PC-3 (cell line): ENCODE measurements at regions not wholly inside any gene's neighbourhood (a gene's known extent, or its start where the extent isn't known, plus 50 kb on each side); places are given as distances from the start of the nearest gene placed in this dataset.
"Not testable (repeated sequence)": the region's sequence is repeated elsewhere in the genome, so short reads cannot be mapped to it uniquely, and the experiment has no call there.

Experiments
- ATAC-seq: fragments of 200-7000 bp; cut with Tn5 transposase; 2 replicates; pipeline ENCODE4 v1.9.1; 2020; ENCODE audit warnings: mild to moderate bottlenecking, moderate library complexity
- BruUV-seq: library from RNA; stranded (reverse); fragments of 400-500 nt; replicated peaks from 2 replicates; lab custom pipeline; 2021; lab: Mats Ljungman, UMichigan
- CTCF ChIA-PET: fragments of 300-600 bp; sonication (Branson Sonifier 250); formaldehyde crosslinking; loops from one replicate; lab custom pipeline; 2022; ENCODE audit warnings: antibody characterized with exemption; lab: Charles Lee
- POLR2A ChIA-PET: fragments of 300-600 bp; sonication (Branson Sonifier 250); formaldehyde crosslinking; loops from one replicate; lab custom pipeline; 2022; ENCODE audit warnings: antibody characterized with exemption; ENCODE audit not compliant: unreplicated experiment; lab: Charles Lee
- DNase-seq: peaks from one replicate; pipeline ENCODE4 v3.0.0-alpha.2; 2015
- H2AFZ ChIP-seq: fragments of 300-600 bp; sonication (generic); 2 replicates; pipeline ENCODE4 v1.6.0; 2016; ENCODE audit warnings: antibody characterized with exemption, low read length
- H3F3A ChIP-seq: fragments of 300-600 bp; sonication (generic); one replicate; pipeline ENCODE4 v1.6.0; 2017; ENCODE audit warnings: antibody characterized with exemption, low read length, control low read depth, mild to moderate bottlenecking; ENCODE audit not compliant: unreplicated experiment
- H3K27ac ChIP-seq: fragments of 300-600 bp; sonication (generic); 2 replicates; pipeline ENCODE4 v1.5.1; 2016; ENCODE audit warnings: mild to moderate bottlenecking, low read length
- H3K27me3 ChIP-seq: fragments of 300-600 bp; sonication (generic); 2 replicates; pipeline ENCODE4 v1.6.1; 2016; ENCODE audit warnings: low read length, mixed read lengths
- H3K36me3 ChIP-seq: fragments of 300-600 bp; sonication (generic); 2 replicates; pipeline ENCODE4 v1.6.1; 2016; ENCODE audit warnings: low read depth, mixed run types, low read length, mixed read lengths
- H3K4me1 ChIP-seq: fragments of 300-600 bp; sonication (generic); 2 replicates; pipeline ENCODE4 v1.5.1; 2016; ENCODE audit warnings: low read length; ENCODE audit not compliant: insufficient read depth
- H3K4me2 ChIP-seq: fragments of 300-600 bp; sonication (generic); 2 replicates; pipeline ENCODE4 v1.6.0; 2016; ENCODE audit warnings: low read length
- H3K4me3 ChIP-seq: fragments of 300-600 bp; sonication (generic); 2 replicates; pipeline ENCODE4 v1.5.1; 2016; ENCODE audit warnings: mild to moderate bottlenecking, low read length, mixed read lengths
- H3K79me2 ChIP-seq: fragments of 300-600 bp; sonication (generic); 2 replicates; pipeline ENCODE4 v1.6.1; 2017; ENCODE audit warnings: low read length, mixed read lengths
- H3K9ac ChIP-seq: fragments of 300-600 bp; sonication (generic); 2 replicates; pipeline ENCODE4 v1.6.0; 2016; ENCODE audit warnings: mild to moderate bottlenecking, low read length
- H3K9me2 ChIP-seq: fragments of 300-600 bp; sonication (generic); replicated peaks from 2 replicates; pipeline ENCODE4 v1.6.1; 2016; ENCODE audit warnings: mixed run types, low read length, mixed read lengths
- H3K9me3 ChIP-seq: fragments of 300-600 bp; sonication (generic); 2 replicates; pipeline ENCODE4 v1.6.1; 2016; ENCODE audit warnings: low read length, mixed read lengths
- H4K20me1 ChIP-seq: fragments of 300-600 bp; sonication (generic); 2 replicates; pipeline ENCODE4 v1.6.1; 2016; ENCODE audit warnings: low read length, mixed read lengths
- EZH2 ChIP-seq: fragments of 300-600 bp; sonication (generic); IDR thresholded peaks from one replicate; pipeline ENCODE4 v1.6.1; 2017; ENCODE audit warnings: antibody characterized with exemption, mild to moderate bottlenecking, low read length; ENCODE audit not compliant: unreplicated experiment
- EZH2phosphoT487 ChIP-seq: fragments of 300-600 bp; sonication (generic); IDR thresholded peaks from 2 replicates; pipeline ENCODE4 v1.6.1; 2018; ENCODE audit warnings: mild to moderate bottlenecking, antibody characterized with exemption, low read length, borderline replicate concordance
- intact Hi-C: fragments of 100-400 bp; cut with micrococcal nuclease; formaldehyde crosslinking; loops from 2 replicates; pipeline ENCODE4 v1.9.0; 2023
- TF ChIP-seq, protein P1 (sequence below): fragments of 300-600 bp; sonication (generic); conservative IDR thresholded peaks from 2 replicates; pipeline ENCODE4 v1.5.1; 2017; ENCODE audit warnings: antibody characterized with exemption, low read depth, mild to moderate bottlenecking, low read length

DNA sequence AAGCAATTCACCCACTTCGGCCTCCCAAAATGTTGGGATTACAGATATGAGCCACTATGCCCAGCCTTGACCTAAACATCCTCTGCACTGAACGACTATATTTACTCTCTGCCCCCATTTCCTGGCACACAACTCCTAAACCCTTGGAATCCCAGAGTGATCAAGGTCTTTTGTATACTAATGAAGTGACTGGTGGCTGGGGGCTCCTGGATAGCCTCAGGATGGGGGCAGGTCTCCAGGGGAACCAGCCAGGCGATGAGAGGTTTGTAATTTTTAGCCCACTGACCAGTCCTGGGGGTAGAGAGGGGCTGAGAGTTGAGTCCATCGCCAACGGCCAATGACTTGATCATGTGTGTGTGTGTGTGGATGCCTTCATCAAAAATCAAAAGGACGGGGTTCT is 71.1 kb downstream of the FAM50B start:
- H3K79me2 ChIP-seq = no peaks in the 10 kb centered on the region
- no peaks in the 10 kb centered on the region for H3K4me1 ChIP-seq
- H3K27me3 ChIP-seq = no peaks in the 10 kb centered on the region
- BruUV-seq = no TSS peak
- H2AFZ ChIP-seq = no peak overlapping the region
- ChIA-PET POLR2A (no interaction called here), CTCF (no interaction called here)
- no peaks in the 10 kb centered on the region for H3F3A ChIP-seq
- no peaks in the 10 kb centered on the region for H4K20me1 ChIP-seq
- DNase-seq (no peak), ATAC-seq (no peak)
- H3K4me3 ChIP-seq = no peak overlapping the region
- H3K9me3 ChIP-seq = no peaks in the 10 kb centered on the region
- H3K36me3 ChIP-seq = no peaks in the 10 kb centered on the region
- no peak overlapping the region for H3K4me2 ChIP-seq
- no peaks in the 10 kb centered on the region for H3K9me2 ChIP-seq
- TF ChIP-seq, protein P1, sequence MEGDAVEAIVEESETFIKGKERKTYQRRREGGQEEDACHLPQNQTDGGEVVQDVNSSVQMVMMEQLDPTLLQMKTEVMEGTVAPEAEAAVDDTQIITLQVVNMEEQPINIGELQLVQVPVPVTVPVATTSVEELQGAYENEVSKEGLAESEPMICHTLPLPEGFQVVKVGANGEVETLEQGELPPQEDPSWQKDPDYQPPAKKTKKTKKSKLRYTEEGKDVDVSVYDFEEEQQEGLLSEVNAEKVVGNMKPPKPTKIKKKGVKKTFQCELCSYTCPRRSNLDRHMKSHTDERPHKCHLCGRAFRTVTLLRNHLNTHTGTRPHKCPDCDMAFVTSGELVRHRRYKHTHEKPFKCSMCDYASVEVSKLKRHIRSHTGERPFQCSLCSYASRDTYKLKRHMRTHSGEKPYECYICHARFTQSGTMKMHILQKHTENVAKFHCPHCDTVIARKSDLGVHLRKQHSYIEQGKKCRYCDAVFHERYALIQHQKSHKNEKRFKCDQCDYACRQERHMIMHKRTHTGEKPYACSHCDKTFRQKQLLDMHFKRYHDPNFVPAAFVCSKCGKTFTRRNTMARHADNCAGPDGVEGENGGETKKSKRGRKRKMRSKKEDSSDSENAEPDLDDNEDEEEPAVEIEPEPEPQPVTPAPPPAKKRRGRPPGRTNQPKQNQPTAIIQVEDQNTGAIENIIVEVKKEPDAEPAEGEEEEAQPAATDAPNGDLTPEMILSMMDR = no peak
- no peak overlapping the region for H3K27ac ChIP-seq
- H3K9ac ChIP-seq = no peak overlapping the region
- intact Hi-C loops = no loop called here

DNA sequence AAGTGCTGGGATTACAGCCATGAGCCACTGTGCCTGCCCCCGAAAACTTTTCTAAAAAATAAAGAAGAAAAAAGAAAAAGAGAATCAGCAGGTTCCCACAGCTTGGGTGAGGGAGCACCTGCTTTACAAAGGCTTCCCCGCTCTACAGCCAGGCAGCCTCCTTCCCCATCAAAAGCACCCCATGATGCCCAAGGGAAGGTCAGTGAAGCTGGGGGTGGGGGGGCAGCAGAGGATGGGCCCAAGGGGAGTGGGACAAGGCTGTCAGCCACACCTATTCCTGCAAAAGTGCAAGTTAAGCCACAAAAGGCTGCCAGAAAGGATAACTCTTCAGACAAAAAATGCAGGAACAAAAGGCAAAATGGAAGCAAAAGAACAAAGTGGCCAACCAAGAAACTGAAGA is 72.5 kb downstream of the FAM50B start:
- Histone ChIP-seq H3F3A (no peaks in the 10 kb centered on the region), H3K9ac (no peak overlapping the region), H3K4me3 (no peak overlapping the region), H3K9me2 (no peaks in the 10 kb centered on the region), H3K9me3 (no peaks in the 10 kb centered on the region), H4K20me1 (no peaks in the 10 kb centered on the region), H3K27me3 (no peaks in the 10 kb centered on the region), H3K4me1 (no peaks in the 10 kb centered on the region), H2AFZ (no peak overlapping the region), H3K4me2 (no peak overlapping the region), H3K79me2 (no peaks in the 10 kb centered on the region), H3K27ac (no peak overlapping the region), H3K36me3 (no peaks in the 10 kb centered on the region)
- intact Hi-C loops = no loop called here
- no peak for ATAC-seq
- TF ChIP-seq, protein P1 = no peak
- TF ChIP-seq EZH2phosphoT487 = no peak
- no peak for TF ChIP-seq EZH2
- ChIA-PET CTCF (no interaction called here), POLR2A (no interaction called here)
- no TSS peak for BruUV-seq
- no peak for DNase-seq

DNA sequence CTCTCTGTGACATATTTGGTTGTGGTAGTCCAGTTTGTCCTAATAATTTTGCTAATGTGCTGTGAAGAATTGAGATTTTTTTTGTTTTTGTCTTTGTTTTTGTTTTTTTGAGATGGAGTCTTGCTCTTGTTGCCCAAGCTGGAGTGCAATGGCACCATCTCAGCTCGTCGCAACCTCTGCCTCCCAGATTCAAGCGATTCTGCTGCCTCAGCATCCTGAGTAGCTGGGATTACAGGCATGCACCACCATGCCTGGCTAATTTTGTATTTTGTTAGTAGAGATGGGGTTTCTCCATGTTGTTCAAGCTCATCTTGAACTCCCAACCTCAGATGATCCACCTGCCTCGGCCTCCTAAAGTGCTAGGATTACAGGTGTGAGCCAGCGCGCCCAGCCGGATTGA is 73.4 kb downstream of the FAM50B start:
- intact Hi-C loops, H4K20me1 ChIP-seq, H2AFZ ChIP-seq, H3K9me3 ChIP-seq, H3K4me1 ChIP-seq, H3F3A ChIP-seq, H3K9ac ChIP-seq, BruUV-seq, DNase-seq, H3K4me2 ChIP-seq, ATAC-seq, H3K36me3 ChIP-seq, H3K27me3 ChIP-seq, H3K9me2 ChIP-seq, H3K27ac ChIP-seq, H3K4me3 ChIP-seq, POLR2A ChIA-PET, H3K79me2 ChIP-seq, CTCF ChIA-PET: not testable (repeated sequence)

GRCh38 chr6:3925223-3926149 is 76.3 kb downstream of the FAM50B start:
- not testable (repeated sequence) for H3K27ac ChIP-seq, H3K9ac ChIP-seq, BruUV-seq

More at GRCh38 chr6:3925223-3926149, 76.3 kb downstream of the FAM50B start:
- H3K9me2 ChIP-seq, intact Hi-C loops, H3K9me3 ChIP-seq, CTCF ChIA-PET, H3F3A ChIP-seq, H3K4me3 ChIP-seq, H3K4me2 ChIP-seq, H3K79me2 ChIP-seq, H4K20me1 ChIP-seq, H3K36me3 ChIP-seq, DNase-seq, POLR2A ChIA-PET, H3K27me3 ChIP-seq, H3K4me1 ChIP-seq, ATAC-seq, H2AFZ ChIP-seq: not testable (repeated sequence)
